ENCODE measurements at regions not wholly inside any gene's neighbourhood (a gene's known extent, or its start where the extent isn't known, plus 50 kb on each side); places are given as distances from the start of the nearest gene placed in this dataset.
A peak's percentile ranks its signal among the peaks of the same experiment; 100 is the strongest.

- H3K27ac ChIP-seq: no peak overlapping the region
- no peaks in the 10 kb centered on the region for H3K36me3 ChIP-seq
- no peaks in the 10 kb centered on the region for H3K27me3 ChIP-seq (replicated peaks; ENCODE audit: insufficient read depth)
- DNase-seq (ENCODE audit: low spot score): no peak
- H3K9me3 ChIP-seq: no peaks in the 10 kb centered on the region
- H3K4me3 ChIP-seq: no peak overlapping the region
- WGBS: 91% methylated on average over 9 of the region's 9 CpGs
- H3K4me1 ChIP-seq (replicated peaks): peaks cover 3% of the 10 kb centered on the region
- TF ChIP-seq POLR2A (IDR thresholded peaks at IDR 0.05) (no peak), CTCF (IDR thresholded peaks at IDR 0.05) (no peak), POLR2AphosphoS5 (IDR thresholded peaks at IDR 0.05) (no peak)
- intact Hi-C loops (cut with DNase I): no loop called here
Measured at GRCh38 chr9:134535171-134535570, 106.4 kb upstream of the COL5A1 start.

GRCh38 chr9:134536101-134536900 is 105.3 kb upstream of the COL5A1 start:
- Histone ChIP-seq H3K4me1 (replicated peaks) (peaks cover 3% of the 10 kb centered on the region), H3K27me3 (replicated peaks; ENCODE audit: insufficient read depth) (no peaks in the 10 kb centered on the region), H3K27ac (no peak overlapping the region), H3K9me3 (no peaks in the 10 kb centered on the region), H3K4me3 (no peak overlapping the region), H3K36me3 (no peaks in the 10 kb centered on the region)
- TF ChIP-seq POLR2AphosphoS5 (IDR thresholded peaks at IDR 0.05) (no peak), POLR2A (IDR thresholded peaks at IDR 0.05) (no peak), CTCF (IDR thresholded peaks at IDR 0.05) (no peak)
- no peak for DNase-seq (ENCODE audit: low spot score)
- 63% methylated on average over 22 of the region's 22 CpGs for WGBS
- intact Hi-C loops (cut with DNase I): no loop called here

GRCh38 chr9:134536931-134537330 is 104.7 kb upstream of the COL5A1 start:
- H3K27me3 ChIP-seq (replicated peaks; ENCODE audit: insufficient read depth): no peaks in the 10 kb centered on the region
- intact Hi-C loops (cut with DNase I): no loop called here
- WGBS: 94% methylated on average over 14 of the region's 14 CpGs
- H3K4me3 ChIP-seq: no peak overlapping the region
- DNase-seq (ENCODE audit: low spot score): no peak
- no peaks in the 10 kb centered on the region for H3K9me3 ChIP-seq
- no peak overlapping the region for H3K27ac ChIP-seq
- H3K4me1 ChIP-seq (replicated peaks): peaks cover 3% of the 10 kb centered on the region
- H3K36me3 ChIP-seq: no peaks in the 10 kb centered on the region
- TF ChIP-seq POLR2AphosphoS5 (IDR thresholded peaks at IDR 0.05): no peak
- TF ChIP-seq POLR2A (IDR thresholded peaks at IDR 0.05): no peak
- no peak for TF ChIP-seq CTCF (IDR thresholded peaks at IDR 0.05)

- peaks cover 3% of the 10 kb centered on the region for H3K4me1 ChIP-seq (replicated peaks)
- no peaks in the 10 kb centered on the region for H3K36me3 ChIP-seq
- no peak for DNase-seq (ENCODE audit: low spot score)
- WGBS: 59% methylated on average over 21 of the region's 21 CpGs
- no peak overlapping the region for H3K4me3 ChIP-seq
- intact Hi-C loops (cut with DNase I): no loop called here
- TF ChIP-seq CTCF (IDR thresholded peaks at IDR 0.05) (no peak), POLR2AphosphoS5 (IDR thresholded peaks at IDR 0.05) (no peak), POLR2A (IDR thresholded peaks at IDR 0.05) (no peak)
- no peaks in the 10 kb centered on the region for H3K9me3 ChIP-seq
- no peaks in the 10 kb centered on the region for H3K27me3 ChIP-seq (replicated peaks; ENCODE audit: insufficient read depth)
- H3K27ac ChIP-seq: peak overlapping the region in 1 of 2 donors; percentile 24
Measured at GRCh38 chr9:134537951-134538641, 103.5 kb upstream of the COL5A1 start.

All from prostate gland (tissue), 2 donors.